HG03175 (cell line): ENCODE measurements at regions not wholly inside any gene's neighbourhood (a gene's known extent, or its start where the extent isn't known, plus 50 kb on each side); places are given as distances from the start of the nearest gene placed in this dataset.
"Not testable (repeated sequence)": the region's sequence is repeated elsewhere in the genome, so short reads cannot be mapped to it uniquely, and the experiment has no call there.

Experiments used
- ATAC-seq: cut with Tn5 transposase; IDR thresholded peaks from one replicate; pipeline ENCODE4 v1.9.1; 2021; ENCODE audit warnings: mild to moderate bottlenecking, moderate library complexity; ENCODE audit not compliant: unreplicated experiment

DNA sequence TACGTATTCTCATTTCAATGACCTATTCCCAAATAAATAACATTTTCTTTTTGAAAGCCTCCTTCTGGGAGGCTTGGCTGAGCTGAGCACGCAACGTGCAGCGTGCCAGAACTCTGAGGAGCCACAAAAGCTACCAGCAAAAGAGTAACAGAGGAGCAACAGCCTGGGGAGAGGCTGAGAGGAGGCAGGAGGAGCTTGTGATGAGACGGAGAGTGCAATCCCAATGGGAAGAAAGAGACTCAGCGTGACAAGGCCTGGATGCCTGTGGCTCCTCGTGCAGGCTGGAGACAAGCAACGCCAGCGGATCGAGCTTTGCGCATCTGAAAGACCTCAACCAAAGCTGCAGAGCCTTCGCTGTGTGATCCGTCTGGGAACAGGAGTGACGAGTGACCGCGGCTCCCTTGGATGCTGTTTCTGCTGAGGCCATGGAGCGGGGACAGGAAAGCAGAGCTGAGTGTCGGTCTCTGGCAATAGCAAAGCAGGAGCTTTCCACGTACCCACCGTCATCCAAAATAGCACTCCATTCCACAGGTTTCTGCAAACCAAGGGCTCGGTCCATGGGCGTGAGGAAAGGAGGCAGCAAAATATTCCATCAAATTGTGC lies 171.7 kb upstream of the PFKP start:
- ATAC-seq, result no peak

DNA sequence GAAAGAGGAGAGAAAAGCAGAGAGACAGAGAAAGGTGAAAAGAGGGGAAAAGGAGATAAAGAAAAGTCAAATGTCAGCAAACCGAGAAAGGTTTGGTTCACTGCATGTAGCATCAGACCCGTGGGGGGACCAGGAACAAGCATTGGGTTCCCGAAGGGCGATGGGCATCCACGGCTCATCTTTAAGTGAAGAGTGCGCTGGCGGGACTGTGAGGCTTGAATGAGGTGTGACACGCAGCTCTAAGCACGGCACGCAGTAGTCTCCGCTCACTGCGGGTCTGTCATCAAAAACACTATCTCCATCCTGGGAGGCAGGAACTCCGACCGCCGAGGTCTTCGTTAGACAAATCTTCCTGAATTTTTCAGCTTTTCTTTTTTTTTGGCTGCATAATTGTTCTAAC lies 173.4 kb upstream of the PFKP start:
- ATAC-seq, result no peak

GRCh38 chr10:2893158-2893845 lies 174.0 kb upstream of the PFKP start:
- ATAC-seq, result no peak

DNA sequence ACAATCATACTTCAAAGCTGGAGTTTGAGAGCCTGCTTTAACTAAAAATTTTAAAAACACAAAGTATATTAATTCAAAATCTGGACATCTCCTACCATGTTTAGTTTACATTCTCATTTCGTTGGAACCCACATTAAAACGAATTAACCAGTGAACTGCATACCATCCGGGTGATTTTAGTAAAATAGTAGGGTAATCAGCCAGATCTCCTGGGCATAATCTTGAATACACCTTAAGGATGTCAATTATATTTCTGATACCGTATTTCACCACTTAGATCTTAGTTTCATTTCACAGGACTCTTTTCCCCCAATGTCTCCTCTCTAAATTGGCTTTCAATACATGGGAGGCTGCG lies 175.6 kb upstream of the PFKP start:
- ATAC-seq, result no peak

- no peak for ATAC-seq
Observed at GRCh38 chr10:2891073-2891769, 176.1 kb upstream of the PFKP start.

- no peak for ATAC-seq
Observed at GRCh38 chr10:2890093-2890492, 177.3 kb upstream of the PFKP start.

DNA sequence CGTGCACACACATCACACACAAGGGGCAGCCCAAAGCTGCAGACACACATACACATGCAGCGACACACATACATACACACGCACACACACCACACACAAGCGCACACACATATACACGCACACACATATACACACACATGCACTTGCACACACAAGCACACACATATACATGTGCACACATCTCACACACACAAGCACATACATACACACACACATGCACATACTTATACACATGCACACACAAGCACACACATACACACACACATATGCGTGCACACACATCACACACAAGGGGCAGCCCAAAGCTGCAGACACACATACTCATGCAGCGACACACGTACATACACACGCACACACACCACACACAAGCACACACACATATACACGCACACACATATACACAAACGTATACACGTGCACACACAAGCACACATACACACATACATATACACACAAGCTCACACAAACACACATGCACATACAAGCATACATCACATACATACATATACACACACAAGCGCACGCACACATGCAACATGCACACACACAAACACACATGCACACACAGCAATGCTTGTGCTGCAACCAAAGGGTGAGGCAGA lies 178.8 kb upstream of the PFKP start:
- no peak for ATAC-seq

DNA sequence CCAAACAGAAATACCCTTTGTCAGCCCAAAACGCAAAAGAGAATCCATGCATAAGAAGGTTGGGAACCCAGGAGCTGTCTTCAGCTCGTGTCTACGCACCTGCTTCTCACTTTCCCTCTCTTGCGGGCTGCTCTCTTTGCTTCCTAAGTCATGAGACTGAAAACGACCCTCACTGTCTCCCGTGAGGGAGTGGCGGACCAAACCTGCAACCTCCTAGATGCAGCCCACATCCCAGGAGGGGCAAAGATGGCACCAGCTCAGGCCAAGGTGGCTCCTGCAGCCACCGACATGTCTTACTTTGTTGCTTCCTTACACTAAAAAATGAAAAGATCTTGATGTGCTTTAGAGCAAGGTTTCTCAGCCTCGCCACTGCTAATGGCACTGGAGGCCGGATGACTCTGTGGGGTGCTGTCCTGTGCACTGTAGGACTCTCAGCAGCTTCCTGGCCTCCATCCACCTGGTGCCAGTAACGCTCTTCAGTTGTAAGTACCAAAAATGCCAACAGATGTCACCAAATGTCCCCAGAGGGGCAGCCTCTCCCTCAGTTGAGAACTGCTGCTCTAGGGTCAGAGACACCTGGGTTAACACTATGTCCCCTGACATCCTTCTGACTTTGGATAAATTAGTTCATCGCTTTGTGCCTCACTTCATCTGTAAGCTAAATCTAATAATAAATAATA lies 179.8 kb upstream of the PFKP start:
- no peak for ATAC-seq

DNA sequence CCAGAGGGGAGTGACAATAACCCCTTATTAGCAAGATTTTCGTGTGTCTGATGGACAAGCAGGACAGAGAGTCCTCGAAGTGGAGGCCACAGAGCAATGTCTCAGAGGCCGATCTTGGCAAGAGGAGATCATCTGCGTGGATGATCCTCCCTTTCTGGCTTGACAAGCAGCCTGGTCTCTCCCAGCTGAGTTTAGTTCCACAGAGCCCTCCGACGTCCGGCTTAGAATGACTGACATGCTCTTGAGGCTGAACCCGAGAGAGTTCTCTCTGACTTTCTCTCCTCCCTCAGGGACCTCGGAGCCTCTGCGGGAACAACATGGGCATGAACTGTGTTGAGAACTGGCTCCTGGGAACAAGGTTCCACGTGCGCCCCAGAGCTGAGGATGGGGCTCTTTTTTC lies 180.7 kb upstream of the PFKP start:
- no peak for ATAC-seq

- ATAC-seq, result no peak
Observed at GRCh38 chr10:2885288-2886278, 181.8 kb upstream of the PFKP start.

- not testable (repeated sequence) for ATAC-seq
Observed at GRCh38 chr10:2883983-2884540, 183.3 kb upstream of the PFKP start.

GRCh38 chr10:2883238-2883637 lies 184.1 kb upstream of the PFKP start:
- ATAC-seq, result no peak

DNA sequence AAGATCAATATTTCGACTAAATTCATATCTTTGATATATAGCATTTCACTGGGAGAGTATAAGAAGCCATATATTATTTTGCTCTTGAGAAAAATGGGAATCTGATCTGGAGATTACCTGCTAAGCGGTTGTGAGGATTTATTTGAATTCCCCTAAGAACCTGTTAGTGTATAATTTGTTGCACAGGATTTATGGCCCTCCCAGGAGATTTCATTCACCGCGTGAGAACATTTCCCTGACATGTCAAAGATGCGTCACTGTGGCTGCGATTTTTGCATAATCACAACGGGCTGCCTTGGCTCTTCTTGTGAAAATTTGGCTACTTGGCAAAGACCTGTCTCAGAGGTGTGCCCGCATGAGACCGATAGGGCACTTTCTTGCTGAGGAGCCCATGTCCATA lies 184.7 kb upstream of the PFKP start:
- ATAC-seq, result no peak

GRCh38 chr10:2881720-2882620 lies 185.4 kb upstream of the PFKP start:
- ATAC-seq, result no peak

- ATAC-seq, result not testable (repeated sequence)
Observed at GRCh38 chr10:2880050-2880449, 187.3 kb upstream of the PFKP start.

- no peak for ATAC-seq
Observed at GRCh38 chr10:2878818-2879217, 188.5 kb upstream of the PFKP start.

DNA sequence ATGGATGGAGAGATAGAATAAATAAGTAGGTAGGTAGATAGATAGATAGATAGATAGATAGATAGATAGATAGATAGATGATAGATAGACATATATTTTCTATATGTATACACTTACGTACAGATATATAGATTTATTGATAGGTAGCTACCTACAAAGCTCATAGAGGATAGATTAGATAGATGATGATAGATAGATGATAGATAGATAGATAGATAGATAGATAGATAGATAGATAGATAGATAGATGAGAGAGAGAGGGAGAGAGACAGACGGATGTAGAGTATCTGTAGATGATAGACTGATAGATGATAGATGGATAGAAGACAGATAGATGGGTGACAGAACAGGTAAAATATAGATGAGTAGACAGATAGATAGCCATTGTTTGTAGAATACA lies 191.3 kb upstream of the PFKP start:
- no peak for ATAC-seq

DNA sequence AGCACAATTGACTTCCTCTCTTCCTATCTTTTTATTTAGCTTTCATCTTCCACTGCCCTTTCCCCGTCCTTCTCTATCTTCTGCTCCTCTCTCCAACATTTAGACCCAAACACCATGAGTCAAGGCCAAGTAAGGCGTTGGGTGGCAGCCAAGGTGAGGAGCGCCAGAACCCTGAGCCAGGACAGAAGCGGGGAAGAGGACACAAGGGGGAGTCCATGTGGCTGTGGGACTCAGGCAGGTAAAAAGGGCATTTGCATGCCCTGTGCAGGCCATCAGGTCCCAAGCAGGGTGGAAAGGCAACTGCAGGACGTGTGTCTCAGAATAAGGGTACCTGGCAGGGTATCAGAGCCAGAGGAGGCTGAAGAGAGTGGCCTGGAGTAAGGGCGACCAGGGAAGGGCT lies 192.4 kb upstream of the PFKP start:
- ATAC-seq, result no peak

GRCh38 chr10:2873769-2874168 lies 193.6 kb upstream of the PFKP start:
- ATAC-seq, result no peak
